Keratinocyte (primary cell): ENCODE measurements at regions not wholly inside any gene's neighbourhood (a gene's known extent, or its start where the extent isn't known, plus 50 kb on each side); places are given as distances from the start of the nearest gene placed in this dataset.

Experiments used
- EZH2 ChIP-seq: IDR thresholded peaks from one replicate; pipeline ENCODE4 v1.6.1; 2012; ENCODE audit warnings: inconsistent platforms, mild to moderate bottlenecking, low read length, moderate library complexity
- TF ChIP-seq, protein P1 (sequence below), 3 experiments: IDR thresholded peaks in 1 of 3; conservative IDR thresholded peaks in 1 of 3; optimal IDR thresholded peaks in 1 of 3; 2 replicates in 2 of 3; 3 replicates in 1 of 3; pipeline versions ENCODE3 to v1.5.1; 2011; ENCODE audit warnings: low read length in 3 of 3, mild to moderate bottlenecking in 3 of 3, moderate library complexity in 2 of 3, control low read depth in 1 of 3, inconsistent platforms in 1 of 3; ENCODE audit not compliant: insufficient read depth in 2 of 3; ENCODE audit errors: extremely low read depth in 1 of 3

DNA sequence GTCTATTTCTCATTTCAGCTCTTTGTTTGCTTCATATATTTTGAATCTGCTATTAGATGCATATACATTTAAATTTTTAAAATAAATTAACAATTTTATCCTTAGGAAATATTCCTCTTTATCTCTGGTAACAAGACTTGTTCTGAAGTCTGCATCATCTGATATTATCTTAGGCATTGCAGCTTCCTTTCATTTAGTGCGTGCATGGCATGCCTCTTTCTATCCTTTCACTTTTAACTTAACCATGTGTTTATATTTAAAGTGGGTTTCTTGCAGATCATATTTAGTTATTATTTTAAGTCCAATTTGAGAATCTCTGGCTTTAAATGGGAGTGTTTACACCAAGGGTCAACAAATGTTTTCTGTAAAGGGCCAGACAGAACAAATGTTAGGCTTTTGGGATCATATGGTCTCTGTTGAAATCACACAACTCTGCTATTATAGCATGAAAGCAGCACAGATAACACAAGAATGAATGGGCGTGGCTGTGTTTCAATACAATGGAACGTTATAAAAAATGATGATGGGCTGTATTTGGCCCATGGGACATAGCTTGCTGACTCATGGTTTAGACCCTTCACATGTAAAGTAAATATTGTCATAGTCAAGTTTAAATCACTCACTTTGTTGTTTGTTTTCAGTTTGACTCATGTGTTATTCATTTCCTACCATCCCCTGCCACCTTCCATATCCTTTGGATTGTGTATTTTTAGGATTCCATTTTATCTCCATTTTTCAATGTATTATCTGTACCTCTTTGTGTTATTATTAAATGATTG is 83.9 kb upstream of the SNX19 start:
- TF ChIP-seq, protein P1, sequence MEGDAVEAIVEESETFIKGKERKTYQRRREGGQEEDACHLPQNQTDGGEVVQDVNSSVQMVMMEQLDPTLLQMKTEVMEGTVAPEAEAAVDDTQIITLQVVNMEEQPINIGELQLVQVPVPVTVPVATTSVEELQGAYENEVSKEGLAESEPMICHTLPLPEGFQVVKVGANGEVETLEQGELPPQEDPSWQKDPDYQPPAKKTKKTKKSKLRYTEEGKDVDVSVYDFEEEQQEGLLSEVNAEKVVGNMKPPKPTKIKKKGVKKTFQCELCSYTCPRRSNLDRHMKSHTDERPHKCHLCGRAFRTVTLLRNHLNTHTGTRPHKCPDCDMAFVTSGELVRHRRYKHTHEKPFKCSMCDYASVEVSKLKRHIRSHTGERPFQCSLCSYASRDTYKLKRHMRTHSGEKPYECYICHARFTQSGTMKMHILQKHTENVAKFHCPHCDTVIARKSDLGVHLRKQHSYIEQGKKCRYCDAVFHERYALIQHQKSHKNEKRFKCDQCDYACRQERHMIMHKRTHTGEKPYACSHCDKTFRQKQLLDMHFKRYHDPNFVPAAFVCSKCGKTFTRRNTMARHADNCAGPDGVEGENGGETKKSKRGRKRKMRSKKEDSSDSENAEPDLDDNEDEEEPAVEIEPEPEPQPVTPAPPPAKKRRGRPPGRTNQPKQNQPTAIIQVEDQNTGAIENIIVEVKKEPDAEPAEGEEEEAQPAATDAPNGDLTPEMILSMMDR (optimal IDR thresholded peaks at IDR 0.05 in 1 of 3, IDR thresholded peaks at IDR 0.05 in 1 of 3, conservative IDR thresholded peaks at IDR 0.05 in 1 of 3; ENCODE audit: extremely low read depth in 1 of 3, insufficient read depth in 2 of 3, low read length in 3 of 3): no peak
- no peak for TF ChIP-seq EZH2
